GM21737 (cell line): ENCODE measurements at regions not wholly inside any gene's neighbourhood (a gene's known extent, or its start where the extent isn't known, plus 50 kb on each side); places are given as distances from the start of the nearest gene placed in this dataset.

Experiments
- ATAC-seq: cut with Tn5 transposase; IDR thresholded peaks from one replicate; pipeline ENCODE4 v1.9.1; 2021; ENCODE audit warnings: mild to moderate bottlenecking, moderate library complexity; ENCODE audit not compliant: unreplicated experiment

DNA sequence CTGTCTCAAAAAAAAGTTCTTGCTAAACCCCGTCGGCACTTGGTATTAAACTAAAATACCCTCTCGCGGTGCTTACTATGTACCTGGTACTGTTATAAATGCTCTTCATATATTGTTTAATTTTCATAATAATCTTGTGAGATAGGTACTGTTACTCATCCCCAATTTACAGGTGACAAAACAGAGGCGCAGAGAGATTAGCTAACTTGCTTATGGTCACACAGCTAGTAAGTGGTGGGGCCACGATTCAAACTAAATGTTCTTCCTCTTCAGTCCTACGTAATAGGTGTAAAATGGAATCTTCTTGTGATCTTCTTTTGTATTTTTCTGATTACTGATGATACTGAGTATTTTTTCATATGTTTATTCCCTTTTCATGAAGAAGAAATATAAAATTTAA is 51.3 kb downstream of the TET3 start:
- no peak for ATAC-seq

DNA sequence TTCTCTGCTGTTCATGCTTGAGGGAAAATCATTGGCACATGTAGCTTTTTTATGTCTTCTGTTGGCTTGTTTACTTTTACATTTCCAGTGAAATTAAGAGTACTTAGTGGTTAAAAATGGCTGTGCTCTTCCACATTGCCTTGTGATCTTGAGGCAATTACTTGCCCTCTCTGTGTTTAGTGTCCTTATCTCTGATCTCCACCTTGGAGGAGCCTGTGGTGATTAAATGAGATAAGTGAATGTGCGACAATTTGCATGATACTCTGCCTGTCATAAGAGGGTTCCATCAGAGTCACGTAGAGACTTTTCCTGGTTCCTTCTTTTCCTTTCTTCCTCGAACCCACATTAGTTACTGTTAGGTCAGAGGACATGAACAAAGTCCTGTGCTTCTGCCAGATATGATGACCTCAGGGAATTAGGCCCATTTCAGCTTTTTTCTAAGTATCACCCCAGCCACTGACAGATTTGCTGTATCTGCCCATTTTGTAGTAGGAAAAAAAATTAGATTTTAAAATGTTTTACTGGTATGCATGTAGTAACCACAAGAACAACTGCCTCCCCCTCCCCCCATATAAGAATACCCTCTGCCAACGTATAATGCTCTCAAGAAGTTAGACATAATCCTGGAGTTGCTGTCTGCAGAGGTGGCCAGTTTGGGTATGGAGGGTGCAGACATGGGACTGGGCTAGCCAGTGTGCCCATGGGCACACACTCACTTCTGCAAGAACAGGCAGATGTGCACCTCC is 51.9 kb downstream of the TET3 start:
- no peak for ATAC-seq

DNA sequence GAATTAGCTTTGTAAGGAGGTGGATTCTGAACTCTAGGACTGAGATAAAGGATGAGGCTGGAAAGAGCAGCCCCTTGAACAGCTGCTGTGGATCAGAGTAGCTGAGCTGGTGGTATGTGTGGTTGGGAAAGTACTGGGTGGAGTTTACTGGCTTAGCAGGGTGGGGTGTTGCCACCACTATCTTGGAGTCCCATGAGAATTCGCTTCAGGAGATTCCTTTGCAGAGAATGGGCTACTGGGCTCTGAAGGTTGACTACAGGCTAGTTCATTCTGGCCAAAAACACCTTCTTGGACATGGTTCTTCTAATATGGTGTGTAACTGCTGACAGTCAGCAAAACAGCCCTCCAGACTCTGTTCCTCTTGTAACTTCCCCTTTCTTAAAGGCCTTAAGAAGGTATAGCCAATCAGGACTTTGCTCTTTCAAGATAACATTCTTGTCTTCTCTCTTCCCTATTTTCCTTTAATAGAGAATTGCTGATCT is 52.7 kb downstream of the TET3 start:
- ATAC-seq, result peak; percentile 51

DNA sequence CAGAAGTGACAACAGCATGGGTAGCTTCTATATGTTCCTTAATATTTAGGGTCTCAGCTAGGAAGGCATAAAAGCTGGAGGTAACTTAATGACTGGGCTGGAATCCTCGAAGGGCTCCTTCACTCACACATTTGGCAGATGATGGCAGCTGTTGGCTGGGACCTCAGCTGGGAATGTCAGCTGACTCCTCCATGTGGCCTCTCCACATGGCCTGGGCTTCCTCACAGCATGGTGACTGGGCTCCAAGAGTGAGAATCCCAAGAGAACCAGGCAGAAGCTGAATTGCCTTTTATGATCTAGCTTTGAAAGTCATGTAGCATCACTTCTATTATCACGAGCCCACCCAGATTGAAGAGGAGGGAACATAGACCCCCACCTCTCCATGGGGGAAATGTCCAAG is 54.9 kb downstream of the TET3 start:
- no peak for ATAC-seq

DNA sequence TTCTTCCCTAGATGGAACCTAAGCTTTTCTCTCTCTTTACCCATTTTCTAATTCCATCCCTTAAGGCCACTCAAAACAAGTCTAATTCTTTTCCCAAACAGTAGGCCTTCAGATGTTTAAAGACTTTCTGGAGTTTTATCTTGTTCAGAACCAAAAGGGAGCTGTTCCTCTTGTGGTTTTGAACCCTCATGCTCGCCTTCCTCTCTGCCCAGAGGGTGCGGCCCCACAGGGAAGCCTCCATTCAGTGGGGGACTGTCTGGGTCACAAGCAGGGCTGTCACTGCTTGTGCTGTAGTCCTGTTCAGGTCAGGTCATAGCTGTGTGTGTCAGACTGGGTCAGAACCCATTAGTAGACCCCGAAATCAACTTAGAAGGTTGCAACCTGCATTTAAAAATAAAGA is 56.5 kb downstream of the TET3 start:
- no peak for ATAC-seq

DNA sequence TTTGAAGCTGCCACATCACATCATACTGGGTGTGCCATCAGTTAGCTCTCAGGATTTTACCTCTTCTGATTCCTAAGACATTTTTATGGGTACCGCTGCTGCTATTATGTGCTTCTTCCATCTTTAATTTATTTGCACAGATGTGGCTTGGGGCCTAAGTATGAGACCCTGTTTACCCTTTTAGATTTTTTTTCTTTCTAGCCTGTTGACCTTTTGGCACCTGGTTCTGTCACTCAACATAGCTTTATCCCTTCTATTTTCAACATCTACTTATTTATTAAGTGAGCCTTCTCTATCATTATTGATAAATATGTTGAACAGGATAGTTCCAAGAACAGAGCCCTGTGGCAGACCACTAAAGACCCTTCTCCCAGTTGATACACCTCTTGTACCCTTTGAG is 57.0 kb downstream of the TET3 start:
- ATAC-seq, result no peak

DNA sequence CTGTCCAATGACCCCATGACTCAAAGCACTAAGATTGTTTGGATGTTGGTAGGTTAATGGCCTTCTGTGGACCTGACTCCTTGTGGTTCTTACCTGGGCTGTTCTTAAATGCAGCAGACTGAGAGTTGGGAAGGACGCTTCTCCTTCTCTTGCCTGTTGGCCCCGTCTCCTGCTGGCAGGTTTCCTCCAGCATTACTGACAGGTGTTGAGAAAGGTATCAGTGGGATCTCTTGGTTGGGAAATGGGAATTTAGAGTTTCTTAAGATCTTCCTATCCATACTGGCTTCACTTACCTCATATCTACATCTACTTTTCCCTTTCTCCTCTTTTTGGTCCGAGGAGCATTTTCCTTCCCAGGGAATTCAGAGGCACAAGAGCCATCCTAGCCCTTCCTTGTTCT is 57.9 kb downstream of the TET3 start:
- no peak for ATAC-seq

DNA sequence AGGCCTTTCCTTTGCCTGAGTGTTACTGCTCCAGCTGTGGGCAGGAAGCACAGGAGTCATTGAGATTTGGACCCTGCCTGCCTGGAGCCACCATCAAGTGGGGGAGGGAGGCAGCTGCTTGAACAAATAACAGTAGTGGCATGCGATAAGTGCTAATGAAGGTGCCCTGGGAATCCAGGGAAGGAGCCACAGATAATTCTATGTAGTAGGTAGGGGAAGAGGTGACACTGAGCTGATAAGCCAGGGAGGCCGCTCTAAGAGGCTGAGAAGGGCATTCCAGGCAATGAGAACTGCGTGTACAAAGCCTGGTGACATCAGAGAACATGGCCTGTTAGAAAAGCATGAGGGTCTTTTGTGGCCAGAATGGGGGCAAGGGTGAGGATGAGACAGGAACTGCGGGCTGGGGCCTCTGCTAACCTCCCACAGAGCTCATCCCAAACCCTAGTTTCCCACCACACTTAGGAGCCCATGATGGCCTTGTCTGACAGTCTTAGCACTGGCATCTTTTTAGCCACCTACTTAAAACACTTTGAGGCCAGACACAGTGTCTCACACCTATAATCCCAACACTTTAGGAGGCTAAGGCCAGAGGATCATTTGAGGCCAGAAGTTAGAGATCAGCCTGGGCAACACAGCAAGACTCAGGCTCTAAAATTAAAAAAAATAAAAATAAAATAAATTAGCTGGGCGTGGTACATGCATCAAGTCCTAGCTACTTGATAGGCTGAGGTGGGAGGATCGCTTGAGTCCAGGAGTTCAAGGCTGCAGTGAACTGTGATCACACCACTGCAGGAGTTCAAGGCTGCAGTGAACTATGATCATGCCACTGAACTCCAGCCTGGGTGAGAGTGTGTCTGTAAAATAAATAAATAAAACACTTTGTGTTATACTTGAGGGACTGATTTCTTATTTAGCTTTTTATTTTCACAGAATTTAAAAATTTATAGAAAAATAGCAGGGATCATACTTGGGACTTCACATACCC is 58.9 kb downstream of the TET3 start:
- ATAC-seq, result no peak

DNA sequence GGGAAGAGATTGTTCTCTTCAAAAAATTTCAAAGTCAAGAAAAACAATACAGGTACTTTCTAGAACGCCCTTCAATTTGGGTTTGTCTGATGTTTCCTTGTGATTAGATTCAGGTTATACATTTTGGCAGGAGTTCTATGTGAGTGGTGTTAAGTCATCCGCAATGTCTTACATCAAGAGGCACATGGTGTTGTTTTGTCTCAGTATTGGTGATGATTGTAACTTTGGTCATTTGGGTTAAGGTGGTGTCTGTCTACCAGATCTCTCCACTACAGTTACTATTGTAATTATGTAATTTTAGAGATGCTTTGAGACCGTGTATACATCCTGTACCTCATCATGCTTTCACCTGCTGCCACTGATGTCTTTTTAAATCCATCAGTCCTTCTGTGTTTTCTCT is 60.3 kb downstream of the TET3 start:
- no peak for ATAC-seq

DNA sequence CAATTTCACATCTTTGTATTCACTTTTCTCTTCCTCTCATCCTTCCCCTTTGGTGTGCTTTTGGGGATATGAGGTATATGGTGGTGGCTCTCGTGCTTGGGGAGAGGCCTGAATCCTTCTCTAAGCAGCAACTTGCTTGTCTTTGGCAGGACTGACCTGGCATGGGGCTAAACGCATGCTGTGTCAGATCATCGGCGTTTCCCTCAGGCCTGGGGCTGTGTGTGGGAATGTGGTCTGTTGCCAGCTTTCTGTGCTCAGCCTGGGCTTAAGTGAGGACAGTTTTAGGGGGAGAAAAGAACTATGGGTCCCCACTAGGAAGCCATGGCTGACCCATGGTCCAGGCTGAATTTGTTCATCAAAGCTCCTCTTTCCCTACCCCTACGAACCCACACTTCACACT is 60.7 kb downstream of the TET3 start:
- no peak for ATAC-seq

DNA sequence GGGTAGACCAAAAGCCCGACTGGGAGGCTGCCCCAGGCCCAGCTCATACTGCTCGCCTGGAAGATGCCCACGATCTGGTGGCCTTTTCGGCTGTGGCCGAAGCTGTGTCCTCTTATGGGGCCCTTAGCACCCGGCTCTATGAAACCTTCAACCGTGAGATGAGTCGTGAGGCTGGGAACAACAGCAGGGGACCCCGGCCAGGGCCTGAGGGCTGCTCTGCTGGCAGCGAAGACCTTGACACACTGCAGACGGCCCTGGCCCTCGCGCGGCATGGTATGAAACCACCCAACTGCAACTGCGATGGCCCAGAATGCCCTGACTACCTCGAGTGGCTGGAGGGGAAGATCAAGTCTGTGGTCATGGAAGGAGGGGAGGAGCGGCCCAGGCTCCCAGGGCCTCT is 61.7 kb downstream of the TET3 start:
- no peak for ATAC-seq

DNA sequence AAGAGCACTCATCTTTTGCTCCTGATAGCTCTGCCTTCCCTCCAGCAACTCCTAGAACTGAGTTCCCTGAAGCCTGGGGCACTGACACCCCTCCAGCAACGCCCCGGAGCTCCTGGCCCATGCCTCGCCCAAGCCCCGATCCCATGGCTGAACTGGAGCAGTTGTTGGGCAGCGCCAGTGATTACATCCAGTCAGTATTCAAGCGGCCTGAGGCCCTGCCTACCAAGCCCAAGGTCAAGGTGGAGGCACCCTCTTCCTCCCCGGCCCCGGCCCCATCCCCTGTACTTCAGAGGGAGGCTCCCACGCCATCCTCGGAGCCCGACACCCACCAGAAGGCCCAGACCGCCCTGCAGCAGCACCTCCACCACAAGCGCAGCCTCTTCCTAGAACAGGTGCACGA is 62.4 kb downstream of the TET3 start:
- ATAC-seq, result no peak

DNA sequence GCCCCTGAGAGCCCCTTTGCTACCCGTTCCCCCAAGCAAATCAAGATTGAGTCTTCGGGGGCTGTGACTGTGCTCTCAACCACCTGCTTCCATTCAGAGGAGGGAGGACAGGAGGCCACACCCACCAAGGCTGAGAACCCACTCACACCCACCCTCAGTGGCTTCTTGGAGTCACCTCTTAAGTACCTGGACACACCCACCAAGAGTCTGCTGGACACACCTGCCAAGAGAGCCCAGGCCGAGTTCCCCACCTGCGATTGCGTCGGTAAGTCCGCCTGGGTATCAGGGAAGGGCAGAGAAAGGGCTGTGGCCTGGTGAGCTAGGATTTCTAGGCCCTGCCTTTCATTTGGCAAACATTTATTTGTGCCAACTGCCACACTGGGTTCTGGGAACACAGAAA is 63.4 kb downstream of the TET3 start:
- no peak for ATAC-seq

DNA sequence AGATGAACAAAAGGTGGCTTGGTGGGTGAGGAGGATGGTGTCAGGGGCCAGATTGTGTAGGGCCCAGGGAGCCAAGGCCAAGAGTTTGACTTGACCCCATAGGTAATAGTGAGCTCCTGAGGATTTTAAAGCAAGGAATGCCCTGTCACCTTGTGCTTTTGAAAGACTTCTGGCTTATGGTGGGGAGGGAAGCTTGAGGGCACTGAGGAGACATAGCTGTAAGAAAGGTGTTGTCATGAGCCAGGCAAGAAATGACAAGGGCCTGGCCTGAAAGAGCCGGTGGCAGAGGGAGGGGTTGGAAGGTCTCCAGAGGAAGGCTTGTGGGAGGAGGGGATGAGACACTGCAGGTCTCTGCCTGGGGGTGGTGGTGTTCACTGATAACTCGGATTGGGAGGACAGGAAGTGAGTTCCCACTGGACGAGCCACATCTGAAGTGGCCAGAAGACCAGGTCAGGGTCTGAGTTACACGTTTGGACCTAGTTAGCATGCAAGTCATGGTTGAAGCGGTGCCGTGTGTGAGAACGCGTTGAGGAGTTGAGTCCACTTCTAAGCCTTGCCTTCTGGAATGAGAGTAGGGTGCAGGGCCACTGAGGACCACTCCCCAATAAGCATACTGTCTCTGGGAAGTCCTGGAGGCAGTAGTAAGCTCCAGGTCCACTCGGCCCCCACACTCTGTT is 64.3 kb downstream of the TET3 start:
- no peak for ATAC-seq

DNA sequence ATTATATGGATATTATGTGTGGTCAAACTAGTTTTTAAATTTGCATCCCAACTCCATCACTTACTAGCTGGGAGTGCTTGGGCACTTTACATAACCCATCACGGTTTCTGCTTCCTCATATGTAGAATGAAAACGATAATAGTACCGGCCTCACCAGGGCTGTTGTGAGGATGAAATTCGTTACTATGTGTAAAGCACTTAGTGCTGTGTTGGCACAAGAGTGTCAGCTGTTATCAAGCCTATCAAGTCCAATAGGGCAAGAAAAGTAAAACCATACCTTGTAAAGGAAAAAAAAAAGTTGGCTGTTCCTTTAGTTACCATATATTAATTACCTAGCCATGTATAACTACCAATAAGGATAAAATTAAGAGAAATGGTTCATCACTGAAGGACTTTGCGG is 65.4 kb downstream of the TET3 start:
- no peak for ATAC-seq

DNA sequence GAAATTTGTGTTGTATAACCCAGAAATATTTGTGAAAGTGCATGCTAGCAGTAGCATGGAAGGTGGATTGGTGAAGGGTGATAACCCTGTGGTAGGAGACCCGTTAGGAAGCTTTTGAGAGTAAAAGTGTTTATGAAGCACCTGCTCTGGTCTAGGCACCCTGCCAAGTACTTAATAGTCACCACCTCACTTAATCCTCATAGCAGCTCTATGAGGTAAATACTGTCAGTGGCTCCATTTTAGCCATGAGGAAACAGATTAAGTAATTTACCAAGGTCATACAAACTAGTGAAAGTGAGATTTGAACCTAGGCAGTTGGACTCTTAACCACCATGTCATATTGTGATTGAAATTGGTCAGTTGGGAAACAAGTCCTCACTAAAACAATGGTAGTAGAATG is 66.8 kb downstream of the TET3 start:
- ATAC-seq, result no peak

DNA sequence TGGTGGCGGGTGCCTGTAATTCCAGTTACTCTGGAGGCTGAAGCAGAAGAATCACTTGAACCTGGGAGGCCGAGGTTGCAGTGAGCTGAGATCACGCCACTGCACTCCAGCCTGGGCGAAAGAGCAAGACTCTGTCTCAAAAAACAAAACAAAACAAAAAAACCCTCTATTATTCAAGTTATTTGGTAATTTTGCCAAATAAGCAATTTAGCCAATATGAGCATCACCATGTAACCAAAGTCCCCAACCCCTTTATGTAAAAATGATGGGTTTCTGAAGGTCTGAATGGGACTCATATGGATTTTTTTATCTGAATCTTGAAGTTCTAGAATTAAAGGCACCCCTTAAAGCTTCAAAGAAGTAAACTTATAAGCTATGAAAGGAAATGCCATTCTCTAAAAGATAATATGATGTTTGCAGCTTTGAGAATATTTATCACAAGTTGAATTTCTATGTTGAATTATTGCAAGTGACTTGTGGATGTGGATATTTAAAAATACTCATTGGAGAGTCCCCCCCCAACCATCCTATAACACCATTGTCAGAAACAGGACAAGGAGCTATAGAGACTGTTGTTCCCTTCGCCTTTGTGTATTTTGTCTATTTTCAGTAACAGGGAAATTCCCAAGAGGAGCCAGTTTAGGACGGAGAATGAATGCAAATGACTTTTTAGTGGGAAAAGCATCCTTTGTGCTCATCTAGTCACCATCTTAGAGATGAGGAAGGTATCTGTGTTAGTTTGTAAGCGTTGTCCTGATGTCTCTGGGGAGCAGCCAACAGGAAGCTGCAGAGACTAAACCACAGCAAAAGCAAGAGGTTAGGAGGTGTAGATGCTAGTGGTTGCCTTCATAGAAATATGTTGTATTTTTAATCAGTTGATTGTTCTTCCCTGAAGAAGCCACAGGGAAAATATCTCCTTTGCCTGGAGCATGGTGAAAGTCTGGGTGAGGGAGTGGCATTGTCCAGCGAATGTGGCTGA is 68.3 kb downstream of the TET3 start:
- ATAC-seq, result no peak

DNA sequence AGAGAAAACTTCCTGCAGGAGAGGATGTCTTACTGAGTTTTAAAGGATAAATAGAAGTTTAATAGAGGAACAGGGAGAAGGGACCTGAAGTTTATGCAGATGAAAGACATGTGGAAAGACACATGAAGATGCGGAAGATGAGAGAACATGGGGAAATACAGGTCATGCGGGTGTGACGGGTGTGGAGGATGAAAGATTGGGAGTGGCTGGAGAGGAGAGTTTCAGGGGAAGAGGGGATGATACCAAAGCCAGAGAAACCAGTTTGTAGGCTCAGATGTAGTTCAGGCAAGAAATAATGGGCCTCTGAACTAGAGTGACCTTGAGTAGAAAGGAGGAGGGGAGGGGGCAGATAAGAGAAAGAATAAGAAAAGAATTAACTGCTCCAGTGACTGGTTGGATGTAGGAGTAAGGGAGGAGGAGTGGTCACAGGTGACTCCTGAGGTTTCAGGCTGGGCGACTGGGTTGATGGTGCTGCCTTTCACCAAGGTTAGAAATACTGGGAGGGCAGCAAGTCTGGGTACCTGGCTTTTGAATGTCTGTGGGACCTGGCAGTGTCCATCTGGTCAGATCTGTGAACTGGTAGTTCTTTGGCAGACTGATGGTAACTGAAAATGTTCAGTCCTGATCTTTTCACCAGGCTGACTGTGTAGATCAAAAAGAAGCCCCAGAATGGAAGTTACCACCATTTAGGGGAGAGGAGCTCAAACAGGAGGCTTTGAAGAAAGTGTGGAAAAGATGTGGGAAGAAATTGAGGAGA is 69.4 kb downstream of the TET3 start:
- no peak for ATAC-seq

DNA sequence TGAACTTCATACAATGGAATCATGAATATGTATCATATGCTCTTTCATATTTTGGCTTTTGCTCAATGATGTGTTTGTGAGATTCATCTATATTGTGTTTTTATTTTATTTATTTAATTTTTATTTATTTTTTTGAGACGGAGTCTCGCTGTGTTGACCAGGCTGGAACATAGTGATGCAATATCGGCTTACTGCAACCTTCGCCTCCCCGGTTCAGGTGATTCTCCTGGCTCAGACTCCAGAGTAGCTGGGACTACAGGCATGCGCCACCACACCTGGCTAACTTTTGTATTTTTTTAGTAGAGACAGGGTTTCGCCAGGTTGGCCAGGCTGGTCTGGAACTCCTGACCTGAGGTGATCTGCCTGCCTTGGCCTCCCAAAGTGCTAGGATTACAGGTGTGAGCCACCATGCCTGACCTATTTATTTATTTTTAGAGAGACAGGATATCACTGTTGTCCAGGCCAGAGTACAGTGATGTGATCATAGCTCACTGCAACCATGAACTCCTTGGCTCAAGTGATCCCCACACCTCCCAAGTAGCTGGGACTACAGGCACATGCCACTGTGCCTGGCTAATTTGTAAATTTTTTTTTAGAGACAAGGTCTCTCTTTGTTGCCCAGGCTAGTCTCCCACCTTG is 74.5 kb downstream of the TET3 start:
- ATAC-seq, result no peak
